Gastroesophageal sphincter (tissue), 3 donors: ENCODE measurements at regions not wholly inside any gene's neighbourhood (a gene's known extent, or its start where the extent isn't known, plus 50 kb on each side); places are given as distances from the start of the nearest gene placed in this dataset.

ENCODE experiments used
- CTCF ChIP-seq, 4 experiments: fragments of 200-600 bp in 2 of 4; fragments of 450-650 bp in 2 of 4; sonication (generic) in 1 of 4; IDR thresholded peaks; one replicate each; pipeline ENCODE4 v1.5.1; 2017 to 2019; ENCODE audit warnings: antibody characterized with exemption in 4 of 4, mild to moderate bottlenecking in 2 of 4, moderate library complexity in 2 of 4
- POLR2A ChIP-seq, 2 donors: fragments of 450-650 bp; IDR thresholded peaks; one replicate each; pipeline ENCODE4 v1.6.1; 2017; ENCODE audit warnings: antibody characterized with exemption in 2 of 2, mild to moderate bottlenecking in 2 of 2, moderate library complexity in 1 of 2

GRCh38 chr6:91852252-91852651 lies 1265.4 kb upstream of the MAP3K7 start:
- TF ChIP-seq CTCF (IDR thresholded peaks at IDR 0.05) = no peak
- TF ChIP-seq POLR2A (IDR thresholded peaks at IDR 0.05) = no peak
